Ovary (tissue), 3 donors: ENCODE measurements at regions not wholly inside any gene's neighbourhood (a gene's known extent, or its start where the extent isn't known, plus 50 kb on each side); places are given as distances from the start of the nearest gene placed in this dataset.

ENCODE experiments used
- CTCF ChIP-seq, 3 donors: fragments of 450-650 bp in 2 of 3; fragments of 200-600 bp in 1 of 3; IDR thresholded peaks; one replicate each; pipeline versions ENCODE4 v1.5.1 to v1.8.0; 2016 to 2022; ENCODE audit warnings: antibody characterized with exemption in 3 of 3, mild to moderate bottlenecking in 1 of 3
- EP300 ChIP-seq: sonication (generic); formaldehyde crosslinking; IDR thresholded peaks from one replicate; pipeline ENCODE4 v1.6.1; 2017; ENCODE audit warnings: antibody characterized with exemption
- donor health status: DM: no; HTN: no; CAD: no.

GRCh38 chr3:162777118-162777517 is 1280.5 kb downstream of the OTOL1 start:
- TF ChIP-seq EP300 (no peak), CTCF (IDR thresholded peaks at IDR 0.05) (no peak)
